ENCODE measurements at regions not wholly inside any gene's neighbourhood (a gene's known extent, or its start where the extent isn't known, plus 50 kb on each side); places are given as distances from the start of the nearest gene placed in this dataset.

DNA sequence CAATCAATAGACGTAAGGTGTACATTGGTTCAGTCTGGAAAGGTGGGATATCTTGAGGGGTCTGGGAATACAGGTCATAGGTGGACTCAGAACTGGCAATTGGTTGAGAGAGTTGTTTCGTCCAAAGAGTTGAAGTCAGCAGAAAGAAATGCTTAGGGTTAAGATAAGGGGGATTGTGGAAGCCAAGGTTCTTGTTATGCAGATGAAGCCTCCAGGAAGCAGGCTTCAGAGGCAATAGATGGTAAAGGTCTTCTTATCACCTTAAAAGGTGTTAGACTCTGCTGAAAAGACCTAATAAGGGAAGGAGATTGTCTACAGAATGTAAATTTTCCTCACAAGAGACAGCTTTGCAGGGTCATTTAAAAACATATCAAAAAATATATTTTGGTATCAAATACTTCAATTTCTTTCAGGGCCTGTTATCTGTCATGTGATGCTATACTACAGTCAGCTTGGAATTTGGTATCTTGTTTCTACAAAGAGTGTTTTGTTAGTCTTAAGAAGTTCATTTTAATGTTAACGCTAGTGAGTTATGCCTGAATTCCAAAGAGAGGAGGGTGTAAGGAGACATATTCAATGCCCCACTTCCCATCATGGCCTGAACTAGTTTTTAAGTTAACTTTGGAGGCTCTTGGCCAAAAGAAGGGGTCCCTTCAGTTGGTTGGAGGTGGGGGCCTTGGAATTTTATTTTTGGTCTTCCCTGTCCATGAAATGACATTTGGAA lies 378.2 kb upstream of the ROBO2 start:
- ATAC-seq, result no peak
- no peak for TF ChIP-seq ZFP3 (CRISPR knock-in tag; IDR thresholded peaks at IDR 0.05)
- TF ChIP-seq, protein P1, sequence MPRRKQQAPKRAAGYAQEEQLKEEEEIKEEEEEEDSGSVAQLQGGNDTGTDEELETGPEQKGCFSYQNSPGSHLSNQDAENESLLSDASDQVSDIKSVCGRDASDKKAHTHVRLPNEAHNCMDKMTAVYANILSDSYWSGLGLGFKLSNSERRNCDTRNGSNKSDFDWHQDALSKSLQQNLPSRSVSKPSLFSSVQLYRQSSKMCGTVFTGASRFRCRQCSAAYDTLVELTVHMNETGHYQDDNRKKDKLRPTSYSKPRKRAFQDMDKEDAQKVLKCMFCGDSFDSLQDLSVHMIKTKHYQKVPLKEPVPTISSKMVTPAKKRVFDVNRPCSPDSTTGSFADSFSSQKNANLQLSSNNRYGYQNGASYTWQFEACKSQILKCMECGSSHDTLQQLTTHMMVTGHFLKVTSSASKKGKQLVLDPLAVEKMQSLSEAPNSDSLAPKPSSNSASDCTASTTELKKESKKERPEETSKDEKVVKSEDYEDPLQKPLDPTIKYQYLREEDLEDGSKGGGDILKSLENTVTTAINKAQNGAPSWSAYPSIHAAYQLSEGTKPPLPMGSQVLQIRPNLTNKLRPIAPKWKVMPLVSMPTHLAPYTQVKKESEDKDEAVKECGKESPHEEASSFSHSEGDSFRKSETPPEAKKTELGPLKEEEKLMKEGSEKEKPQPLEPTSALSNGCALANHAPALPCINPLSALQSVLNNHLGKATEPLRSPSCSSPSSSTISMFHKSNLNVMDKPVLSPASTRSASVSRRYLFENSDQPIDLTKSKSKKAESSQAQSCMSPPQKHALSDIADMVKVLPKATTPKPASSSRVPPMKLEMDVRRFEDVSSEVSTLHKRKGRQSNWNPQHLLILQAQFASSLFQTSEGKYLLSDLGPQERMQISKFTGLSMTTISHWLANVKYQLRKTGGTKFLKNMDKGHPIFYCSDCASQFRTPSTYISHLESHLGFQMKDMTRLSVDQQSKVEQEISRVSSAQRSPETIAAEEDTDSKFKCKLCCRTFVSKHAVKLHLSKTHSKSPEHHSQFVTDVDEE (CRISPR knock-in tag; IDR thresholded peaks at IDR 0.05), result no peak
- TF ChIP-seq, protein P2, sequence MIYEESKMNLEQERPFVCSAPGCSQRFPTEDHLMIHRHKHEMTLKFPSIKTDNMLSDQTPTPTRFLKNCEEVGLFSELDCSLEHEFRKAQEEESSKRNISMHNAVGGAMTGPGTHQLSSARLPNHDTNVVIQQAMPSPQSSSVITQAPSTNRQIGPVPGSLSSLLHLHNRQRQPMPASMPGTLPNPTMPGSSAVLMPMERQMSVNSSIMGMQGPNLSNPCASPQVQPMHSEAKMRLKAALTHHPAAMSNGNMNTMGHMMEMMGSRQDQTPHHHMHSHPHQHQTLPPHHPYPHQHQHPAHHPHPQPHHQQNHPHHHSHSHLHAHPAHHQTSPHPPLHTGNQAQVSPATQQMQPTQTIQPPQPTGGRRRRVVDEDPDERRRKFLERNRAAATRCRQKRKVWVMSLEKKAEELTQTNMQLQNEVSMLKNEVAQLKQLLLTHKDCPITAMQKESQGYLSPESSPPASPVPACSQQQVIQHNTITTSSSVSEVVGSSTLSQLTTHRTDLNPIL (CRISPR knock-in tag; IDR thresholded peaks at IDR 0.05; ENCODE audit: low read depth), result no peak
- no peak for TF ChIP-seq SNAI2 (CRISPR knock-in tag; IDR thresholded peaks at IDR 0.05)
- no peak for TF ChIP-seq ZNF565 (CRISPR knock-in tag; conservative IDR thresholded peaks at IDR 0.05; ENCODE audit: low read depth)
- no peak for TF ChIP-seq TCF4 (CRISPR knock-in tag; IDR thresholded peaks at IDR 0.05; ENCODE audit: borderline replicate concordance)
- no peak for TF ChIP-seq BACH2 (CRISPR knock-in tag; IDR thresholded peaks at IDR 0.05; ENCODE audit: borderline replicate concordance)
- no peak for TF ChIP-seq GLIS3 (CRISPR knock-in tag; IDR thresholded peaks at IDR 0.05)
- TF ChIP-seq, protein P3, sequence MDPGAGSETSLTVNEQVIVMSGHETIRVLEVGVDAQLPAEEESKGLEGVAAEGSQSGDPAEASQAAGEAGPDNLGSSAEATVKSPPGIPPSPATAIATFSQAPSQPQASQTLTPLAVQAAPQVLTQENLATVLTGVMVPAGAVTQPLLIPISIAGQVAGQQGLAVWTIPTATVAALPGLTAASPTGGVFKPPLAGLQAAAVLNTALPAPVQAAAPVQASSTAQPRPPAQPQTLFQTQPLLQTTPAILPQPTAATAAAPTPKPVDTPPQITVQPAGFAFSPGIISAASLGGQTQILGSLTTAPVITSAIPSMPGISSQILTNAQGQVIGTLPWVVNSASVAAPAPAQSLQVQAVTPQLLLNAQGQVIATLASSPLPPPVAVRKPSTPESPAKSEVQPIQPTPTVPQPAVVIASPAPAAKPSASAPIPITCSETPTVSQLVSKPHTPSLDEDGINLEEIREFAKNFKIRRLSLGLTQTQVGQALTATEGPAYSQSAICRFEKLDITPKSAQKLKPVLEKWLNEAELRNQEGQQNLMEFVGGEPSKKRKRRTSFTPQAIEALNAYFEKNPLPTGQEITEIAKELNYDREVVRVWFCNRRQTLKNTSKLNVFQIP (CRISPR knock-in tag; IDR thresholded peaks at IDR 0.05; ENCODE audit: borderline replicate concordance, low read depth), result no peak

DNA sequence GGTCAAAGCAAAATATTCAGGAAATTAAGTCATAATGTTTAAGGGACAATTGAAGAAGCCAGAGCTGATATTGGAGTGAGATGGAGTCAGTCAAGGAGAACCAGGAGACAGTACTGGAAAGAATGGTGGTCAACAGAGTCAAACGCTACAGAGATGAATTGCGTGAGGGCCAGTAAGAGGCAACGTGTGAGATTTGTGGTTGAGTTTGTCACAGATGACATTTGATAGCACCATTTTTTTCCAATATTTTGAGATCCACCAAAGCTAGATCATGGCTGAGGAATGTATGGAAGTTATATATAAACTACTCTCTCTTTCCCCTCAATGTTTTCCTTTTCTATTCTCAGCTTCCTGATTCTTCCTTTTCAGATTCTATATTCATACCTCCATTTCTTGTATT lies 375.1 kb upstream of the ROBO2 start:
- no peak for ATAC-seq
- no peak for TF ChIP-seq PPARA (CRISPR knock-in tag; IDR thresholded peaks at IDR 0.05; ENCODE audit: borderline replicate concordance)
- TF ChIP-seq, protein P1 (CRISPR knock-in tag; IDR thresholded peaks at IDR 0.05), result no peak
- TF ChIP-seq TOX (CRISPR knock-in tag; IDR thresholded peaks at IDR 0.05; ENCODE audit: borderline replicate concordance), result no peak
- TF ChIP-seq SNAI2 (CRISPR knock-in tag; IDR thresholded peaks at IDR 0.05), result no peak
- TF ChIP-seq OSR1 (CRISPR knock-in tag; IDR thresholded peaks at IDR 0.05), result no peak
- TF ChIP-seq ESRRG (CRISPR knock-in tag; IDR thresholded peaks at IDR 0.05), result no peak
- no peak for TF ChIP-seq RARB (CRISPR knock-in tag; IDR thresholded peaks at IDR 0.05)
- TF ChIP-seq, protein P3 (CRISPR knock-in tag; IDR thresholded peaks at IDR 0.05; ENCODE audit: borderline replicate concordance, low read depth), result no peak
- no peak for TF ChIP-seq ZC3H10 (CRISPR knock-in tag; IDR thresholded peaks at IDR 0.05)

DNA sequence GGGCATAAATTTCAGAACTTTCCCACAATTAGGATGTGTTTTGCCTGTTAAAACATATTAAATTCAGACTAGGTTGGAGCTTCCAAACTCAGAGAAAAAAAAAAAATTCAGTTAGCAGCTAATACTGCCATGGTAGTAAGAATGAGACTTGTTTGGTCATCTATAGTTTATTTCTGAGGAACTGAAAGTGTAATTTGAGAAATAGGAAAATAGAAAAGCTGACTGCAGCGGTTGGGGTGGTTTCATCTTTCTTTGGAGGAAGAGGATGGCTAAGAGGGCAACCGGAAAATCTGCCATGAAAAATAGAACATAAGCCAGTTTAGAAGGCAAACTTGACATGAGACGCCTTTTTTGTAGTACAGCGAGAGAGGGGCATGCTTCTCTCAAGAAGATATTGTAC lies 371.2 kb upstream of the ROBO2 start:
- TF ChIP-seq ZNF70 (CRISPR knock-in tag; IDR thresholded peaks at IDR 0.05), result no peak
- TF ChIP-seq, protein P2 (CRISPR knock-in tag; IDR thresholded peaks at IDR 0.05; ENCODE audit: low read depth), result no peak
- TF ChIP-seq BACH2 (CRISPR knock-in tag; IDR thresholded peaks at IDR 0.05; ENCODE audit: borderline replicate concordance), result no peak
- TF ChIP-seq OSR1 (CRISPR knock-in tag; IDR thresholded peaks at IDR 0.05), result no peak
- TF ChIP-seq, protein P3 (CRISPR knock-in tag; IDR thresholded peaks at IDR 0.05; ENCODE audit: borderline replicate concordance, low read depth), result no peak
- no peak for TF ChIP-seq TCF4 (CRISPR knock-in tag; IDR thresholded peaks at IDR 0.05; ENCODE audit: borderline replicate concordance)
- TF ChIP-seq ARNTL (CRISPR knock-in tag; IDR thresholded peaks at IDR 0.05; ENCODE audit: borderline replicate concordance, low read depth), result no peak
- no peak for TF ChIP-seq ZNF8 (CRISPR knock-in tag; IDR thresholded peaks at IDR 0.05)
- no peak for TF ChIP-seq ZC3H10 (CRISPR knock-in tag; IDR thresholded peaks at IDR 0.05)
- TF ChIP-seq RARB (CRISPR knock-in tag; IDR thresholded peaks at IDR 0.05), result no peak
- TF ChIP-seq GLIS3 (CRISPR knock-in tag; IDR thresholded peaks at IDR 0.05), result no peak
- no peak for TF ChIP-seq PPARA (CRISPR knock-in tag; IDR thresholded peaks at IDR 0.05; ENCODE audit: borderline replicate concordance)
- ATAC-seq, result no peak

Data from SK-N-SH treated with all-trans-retinoic acid at 6 μM for 48 hours (cell line).